LNCaP clone FGC (cell line): ENCODE measurements at regions not wholly inside any gene's neighbourhood (a gene's known extent, or its start where the extent isn't known, plus 50 kb on each side); places are given as distances from the start of the nearest gene placed in this dataset.

ENCODE experiments used
- DNase-seq: peaks from one replicate; pipeline ENCODE4 v3.0.0-alpha.2; 2011; ENCODE audit warnings: low read depth
- H3K4me3 ChIP-seq: 2 replicates; pipeline ENCODE4 v1.5.1; 2011; ENCODE audit warnings: mild to moderate bottlenecking, low read depth, low read length, control low read depth
- TF ChIP-seq, protein P1 (sequence below): IDR thresholded peaks from 2 replicates; pipeline ENCODE4 v1.5.1; 2012; ENCODE audit warnings: mild to moderate bottlenecking; ENCODE audit not compliant: control insufficient read depth, insufficient read depth; ENCODE audit errors: extremely low read depth

DNA sequence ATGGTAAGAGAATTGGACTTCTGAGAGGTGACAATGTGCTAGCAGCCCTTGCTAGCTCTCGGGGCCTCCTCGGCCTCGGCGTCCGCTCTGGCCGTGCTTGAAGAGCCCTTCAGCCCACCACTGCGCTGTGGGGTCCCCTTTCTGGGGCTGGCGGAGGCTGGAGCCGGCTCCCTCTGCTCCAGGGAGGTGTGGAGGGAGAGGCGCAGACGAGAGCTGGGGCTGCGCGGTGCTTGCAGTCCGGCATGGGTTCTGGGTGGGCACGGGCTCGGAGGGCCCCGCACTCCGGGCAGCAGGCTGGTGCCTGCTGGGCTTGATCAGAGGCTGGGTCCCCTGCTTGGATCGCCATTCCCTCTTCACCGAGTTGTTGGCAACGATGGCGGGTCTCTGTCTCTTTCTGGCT is 226.4 kb upstream of the AMIGO2 start:
- no peak overlapping the region for H3K4me3 ChIP-seq
- TF ChIP-seq, protein P1, sequence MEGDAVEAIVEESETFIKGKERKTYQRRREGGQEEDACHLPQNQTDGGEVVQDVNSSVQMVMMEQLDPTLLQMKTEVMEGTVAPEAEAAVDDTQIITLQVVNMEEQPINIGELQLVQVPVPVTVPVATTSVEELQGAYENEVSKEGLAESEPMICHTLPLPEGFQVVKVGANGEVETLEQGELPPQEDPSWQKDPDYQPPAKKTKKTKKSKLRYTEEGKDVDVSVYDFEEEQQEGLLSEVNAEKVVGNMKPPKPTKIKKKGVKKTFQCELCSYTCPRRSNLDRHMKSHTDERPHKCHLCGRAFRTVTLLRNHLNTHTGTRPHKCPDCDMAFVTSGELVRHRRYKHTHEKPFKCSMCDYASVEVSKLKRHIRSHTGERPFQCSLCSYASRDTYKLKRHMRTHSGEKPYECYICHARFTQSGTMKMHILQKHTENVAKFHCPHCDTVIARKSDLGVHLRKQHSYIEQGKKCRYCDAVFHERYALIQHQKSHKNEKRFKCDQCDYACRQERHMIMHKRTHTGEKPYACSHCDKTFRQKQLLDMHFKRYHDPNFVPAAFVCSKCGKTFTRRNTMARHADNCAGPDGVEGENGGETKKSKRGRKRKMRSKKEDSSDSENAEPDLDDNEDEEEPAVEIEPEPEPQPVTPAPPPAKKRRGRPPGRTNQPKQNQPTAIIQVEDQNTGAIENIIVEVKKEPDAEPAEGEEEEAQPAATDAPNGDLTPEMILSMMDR, result no peak
- no peak for DNase-seq

DNA sequence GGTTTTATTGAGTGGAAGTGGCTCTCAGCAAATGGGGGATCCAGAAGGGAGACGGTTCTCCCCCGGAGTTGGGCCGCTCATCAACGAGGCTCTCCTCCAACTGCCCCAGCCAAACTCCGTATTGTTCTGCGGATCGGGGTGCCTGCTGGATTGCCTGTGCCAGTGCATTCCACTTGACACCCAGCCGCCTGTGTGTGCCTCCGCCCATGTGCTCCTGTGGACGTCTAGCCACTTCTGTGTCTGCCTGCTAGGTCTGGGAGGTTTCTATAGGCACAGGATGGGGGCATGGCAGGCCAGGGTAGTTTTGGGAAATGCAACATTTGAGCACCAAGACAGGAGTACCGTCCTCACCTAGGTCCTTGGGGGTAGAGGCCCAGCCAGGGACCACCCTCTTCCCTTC is 225.7 kb upstream of the AMIGO2 start:
- no peak overlapping the region for H3K4me3 ChIP-seq
- TF ChIP-seq, protein P1, result no peak
- no peak for DNase-seq

DNA sequence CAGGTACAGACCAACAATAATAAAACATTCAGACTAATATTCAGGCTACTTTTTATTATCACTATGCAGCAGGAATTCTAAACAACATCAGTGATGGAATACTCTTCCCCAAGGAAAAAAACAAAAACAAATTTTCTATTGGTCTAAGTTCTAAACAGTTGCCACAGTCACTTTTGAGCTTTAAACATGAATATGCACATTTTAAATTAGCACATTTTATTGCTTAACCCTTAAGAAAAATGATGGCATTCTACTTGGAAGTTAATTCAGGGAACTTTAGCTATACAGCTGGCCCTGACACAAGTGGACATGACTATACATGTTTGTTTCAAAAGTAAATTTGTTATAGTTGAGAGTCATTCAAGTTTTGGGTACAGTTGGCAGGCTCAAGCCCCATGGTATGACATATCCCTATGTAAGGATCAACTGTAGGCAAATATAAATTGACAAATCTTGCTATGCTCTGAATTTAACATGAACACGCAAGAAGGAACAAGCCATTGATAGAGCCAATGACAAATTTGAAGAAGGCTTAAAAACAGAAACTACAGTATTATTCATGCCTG is 224.3 kb upstream of the AMIGO2 start:
- TF ChIP-seq, protein P1, result no peak
- H3K4me3 ChIP-seq, result no peak overlapping the region
- DNase-seq, result no peak

DNA sequence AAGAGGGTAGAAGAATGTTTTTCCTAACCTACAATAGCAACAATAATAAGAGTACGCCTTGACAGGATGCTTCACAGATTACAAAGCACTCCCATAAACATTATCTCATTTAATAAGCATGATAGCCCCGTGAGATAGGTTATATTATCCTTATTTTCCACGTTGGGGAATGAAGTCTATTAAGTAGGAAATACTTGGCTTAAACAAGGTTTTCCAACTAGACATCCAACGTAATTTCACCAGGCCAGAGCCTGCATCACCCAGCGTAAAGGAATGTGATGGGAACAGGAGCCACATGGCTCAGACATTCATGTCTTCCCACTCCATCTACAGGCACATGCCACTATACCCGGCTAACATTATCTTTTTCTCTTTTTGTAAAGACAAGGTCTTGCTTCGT is 223.4 kb upstream of the AMIGO2 start:
- no peak for DNase-seq
- H3K4me3 ChIP-seq, result no peak overlapping the region
- TF ChIP-seq, protein P1, result no peak

DNA sequence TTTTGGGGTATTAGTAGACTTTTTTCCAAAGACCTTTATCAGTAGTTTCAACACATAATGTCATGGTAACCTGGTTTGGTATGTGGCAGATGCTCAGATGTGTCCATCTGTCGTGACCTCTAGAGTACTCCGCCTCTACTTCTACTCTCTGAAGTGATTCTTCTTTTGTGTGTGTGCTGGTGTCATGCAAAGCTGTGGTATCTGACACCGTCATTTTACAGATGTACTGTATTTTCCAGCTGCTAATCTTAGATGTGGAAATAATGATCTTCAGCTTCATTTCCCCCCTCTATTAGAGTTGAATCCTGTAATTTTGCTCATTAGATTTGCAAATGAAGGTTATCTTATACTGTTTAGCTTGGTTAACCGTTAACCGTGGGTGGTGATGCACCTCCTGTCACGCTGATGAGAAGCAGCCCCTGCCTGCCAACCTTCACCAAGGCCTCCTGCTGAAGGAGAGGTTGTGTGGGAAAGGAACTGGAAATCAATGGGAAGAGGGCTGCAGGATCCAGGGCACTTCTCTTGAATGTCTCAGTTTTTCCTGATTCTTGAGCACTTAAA is 222.4 kb upstream of the AMIGO2 start:
- DNase-seq, result no peak
- TF ChIP-seq, protein P1, result no peak
- no peak overlapping the region for H3K4me3 ChIP-seq

DNA sequence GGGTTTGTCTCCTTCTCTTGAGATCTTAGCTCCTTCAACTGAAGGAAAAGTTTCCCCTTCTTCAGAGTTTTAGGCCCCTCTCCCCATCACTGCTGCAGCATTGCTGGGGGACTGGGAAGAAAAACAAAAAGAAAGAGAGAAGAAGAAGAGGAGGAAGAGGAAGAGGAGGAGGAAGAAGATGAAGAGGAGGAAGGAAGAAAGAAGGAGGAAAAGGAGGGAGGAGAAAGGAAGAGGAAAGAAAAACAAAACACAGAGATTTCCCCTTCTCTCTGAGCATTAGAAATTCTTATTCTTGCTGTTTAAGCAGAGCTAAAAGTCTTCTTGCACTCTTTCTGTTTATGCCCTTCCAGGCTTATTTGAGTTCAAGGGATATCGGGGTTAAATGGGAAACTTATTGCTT is 219.8 kb upstream of the AMIGO2 start:
- no peak overlapping the region for H3K4me3 ChIP-seq
- TF ChIP-seq, protein P1, result no peak
- no peak for DNase-seq

DNA sequence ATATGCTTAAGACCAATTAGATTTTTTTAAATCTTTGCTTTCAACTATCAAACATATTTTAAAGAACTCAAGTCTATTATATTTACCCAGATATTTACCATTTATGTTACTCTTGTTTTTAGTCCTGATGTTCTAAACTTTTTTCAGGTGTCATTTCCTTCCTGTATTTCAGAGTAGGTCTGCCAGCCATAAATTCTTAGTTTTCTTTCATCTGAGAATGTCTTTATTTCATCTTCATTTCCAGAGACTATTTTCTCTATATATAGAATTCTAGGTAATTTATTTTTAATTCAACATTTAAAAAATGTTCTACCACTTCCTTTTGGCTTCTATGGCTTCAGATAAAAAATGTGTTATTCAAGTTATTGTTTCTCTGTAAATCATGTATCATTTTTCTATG is 218.2 kb upstream of the AMIGO2 start:
- TF ChIP-seq, protein P1, result no peak
- H3K4me3 ChIP-seq, result no peak overlapping the region
- no peak for DNase-seq
